GM12878 (cell line): ENCODE measurements at regions not wholly inside any gene's neighbourhood (a gene's known extent, or its start where the extent isn't known, plus 50 kb on each side); places are given as distances from the start of the nearest gene placed in this dataset.

ENCODE experiments used
- ATAC-seq: fragments of 200-7000 bp; cut with Tn5 transposase; 3 replicates; pipeline ENCODE4 v1.9.1; 2020; ENCODE audit warnings: mild to moderate bottlenecking, moderate library complexity
- BruUV-seq: library from RNA; stranded (reverse); fragments of 400-500 nt; replicated peaks from 2 replicates; lab custom pipeline; 2021; lab: Mats Ljungman, UMichigan
- CTCF ChIA-PET: fragments of 300-600 bp; sonication (Branson Sonifier 250); formaldehyde crosslinking; extraction: SDS; loops from one replicate; lab custom pipeline; 2021; ENCODE audit warnings: inconsistent platforms; lab: Yijun Ruan, JAX
- POLR2A ChIA-PET: fragments of 350-600 bp; formaldehyde crosslinking; extraction: SDS; loops from one replicate; lab custom pipeline; 2021; ENCODE audit warnings: inconsistent platforms; lab: Charles Lee
- RAD21 ChIA-PET: fragments of 300-600 bp; sonication (Branson Sonifier 250); formaldehyde crosslinking; loops from one replicate; lab custom pipeline; 2023; ENCODE audit warnings: antibody characterized with exemption; ENCODE audit not compliant: unreplicated experiment; lab: Charles Lee
- SMC1A ChIA-PET: fragments of 300-600 bp; sonication (Branson Sonifier 250); formaldehyde crosslinking; loops from one replicate; lab custom pipeline; 2023; ENCODE audit not compliant: unreplicated experiment, uncharacterized antibody; lab: Charles Lee
- DNase-seq: peaks from one replicate; pipeline ENCODE4 v3.0.0-alpha.2; 2011; ENCODE audit warnings: low read depth, low spot score
- FAIRE-seq: peaks from 3 replicates; lab custom pipeline; 2011; peaks lifted over from hg19 to GRCh38; lab: Jason Lieb, UNC
- H2AFZ ChIP-seq: 2 replicates; pipeline ENCODE4 v1.6.0; 2011; ENCODE audit warnings: low read depth, low read length, control low read depth; ENCODE audit not compliant: control insufficient read depth
- H3K27ac ChIP-seq: 2 replicates; pipeline ENCODE4 v1.5.1; 2011; ENCODE audit warnings: control low read depth; ENCODE audit not compliant: control insufficient read depth, insufficient read depth
- H3K27me3 ChIP-seq, 2 experiments: replicated peaks in 1 of 2; 2 replicates each; pipeline versions ENCODE4 v1.6.0 to v1.6.1; 2011; ENCODE audit warnings: low read length in 1 of 2; ENCODE audit not compliant: control insufficient read depth in 2 of 2, insufficient read depth in 2 of 2
- H3K36me3 ChIP-seq, 2 experiments: 2 replicates each; pipeline ENCODE4 v1.5.1; 2011; ENCODE audit warnings: low read length in 1 of 2; ENCODE audit not compliant: control insufficient read depth in 2 of 2, insufficient read depth in 2 of 2
- H3K4me1 ChIP-seq: 2 replicates; pipeline ENCODE4 v1.6.1; 2011; ENCODE audit warnings: mild to moderate bottlenecking, low read length, moderate library complexity, mixed read lengths; ENCODE audit not compliant: control insufficient read depth, insufficient read depth
- H3K4me2 ChIP-seq: 2 replicates; pipeline ENCODE4 v1.6.0; 2011; ENCODE audit warnings: control low read depth; ENCODE audit not compliant: control insufficient read depth, insufficient read depth
- H3K4me3 ChIP-seq: fragments of 200-600 bp; sonication (generic); 2 replicates; pipeline ENCODE4 v1.5.1; 2016
- H3K79me2 ChIP-seq: 2 replicates; pipeline ENCODE4 v1.6.0; 2011; ENCODE audit warnings: low read length; ENCODE audit not compliant: control insufficient read depth, insufficient read depth
- H3K9ac ChIP-seq: 2 replicates; pipeline ENCODE4 v1.8.0; 2011; ENCODE audit warnings: low read length, control low read depth, mixed read lengths; ENCODE audit not compliant: control insufficient read depth, insufficient read depth
- H3K9me3 ChIP-seq: replicated peaks from 3 replicates; pipeline ENCODE4 v1.5.1; 2011; ENCODE audit warnings: mild to moderate bottlenecking, low read length; ENCODE audit not compliant: control insufficient read depth, insufficient read depth
- H4K20me1 ChIP-seq: 2 replicates; pipeline ENCODE4 v1.6.0; 2011; ENCODE audit not compliant: control insufficient read depth, insufficient read depth
- ASH2L ChIP-seq: fragments of 300-600, 200-600 bp; sonication (generic); IDR thresholded peaks from 2 replicates; pipeline ENCODE4 v1.6.1; 2017; ENCODE audit warnings: low read depth, mild to moderate bottlenecking, borderline replicate concordance
- CBFB ChIP-seq: IDR thresholded peaks from 2 replicates; pipeline ENCODE4 v1.6.1; 2016; ENCODE audit warnings: antibody characterized with exemption, low read depth
- CBX5 ChIP-seq: sonication (generic); IDR thresholded peaks from 2 replicates; pipeline ENCODE4 v1.6.1; 2016; ENCODE audit warnings: low read depth, moderate library complexity, mild to moderate bottlenecking, inconsistent platforms
- CREB1 ChIP-seq: IDR thresholded peaks from 2 replicates; pipeline ENCODE4 v1.6.1; 2012; ENCODE audit warnings: low read depth, mild to moderate bottlenecking, inconsistent platforms
- GABPA ChIP-seq: IDR thresholded peaks from 2 replicates; pipeline ENCODE4 v1.6.1; 2014; ENCODE audit warnings: antibody characterized with exemption, low read depth, mild to moderate bottlenecking, inconsistent platforms
- HDAC2 ChIP-seq: fragments of 200-600 bp; sonication (generic); IDR thresholded peaks from 2 replicates; pipeline ENCODE4 v1.6.1; 2017
- POLR2A ChIP-seq: IDR thresholded peaks from 2 replicates; pipeline ENCODE4 v1.6.1; 2011; ENCODE audit warnings: low read depth, mild to moderate bottlenecking, low read length
- RCOR1 ChIP-seq: conservative IDR thresholded peaks from 2 replicates; pipeline ENCODE4 v1.6.1; 2012; ENCODE audit warnings: low read depth, low read length, improper control_type of control experiment
- SIX5 ChIP-seq: IDR thresholded peaks from 2 replicates; pipeline ENCODE4 v1.6.1; 2011; ENCODE audit warnings: mild to moderate bottlenecking, low read depth, low read length, moderate library complexity; ENCODE audit not compliant: severe bottlenecking
- SUPT20H ChIP-seq: IDR thresholded peaks from 2 replicates; pipeline ENCODE4 v1.6.1; 2011; ENCODE audit warnings: low read depth, mild to moderate bottlenecking, low read length, moderate library complexity, borderline replicate concordance; ENCODE audit not compliant: control insufficient read depth
- WGBS: methylation state at CpG from one replicate; pipeline ENCODE4 v1.1.6; 2016; ENCODE audit warnings: low lambda C conversion rate; ENCODE audit not compliant: insufficient replicate concordance, insufficient coverage; ENCODE audit errors: missing lambda C conversion rate; 5-methylcytosine and 5-hydroxymethylcytosine counted together
- in situ Hi-C: fragments of 300-500 bp; cut with MboI; formaldehyde crosslinking; loops from 9 replicates; pipeline ENCODE4 v1.14.3; 2018; ENCODE audit warnings: mixed read lengths
- intact Hi-C: fragments of 100-400 bp; cut with micrococcal nuclease; formaldehyde crosslinking; loops from one replicate; pipeline ENCODE4 v1.14.2; 2022; ENCODE audit not compliant: unreplicated experiment

- no TSS peak for BruUV-seq
- no peaks in the 10 kb centered on the region for H3K9me3 ChIP-seq
- SMC1A ChIA-PET = interaction anchor here (1.5 to 2.4 kb wide), 2 partner anchors 9 to 16 kb away, joined by 3 to 8 read pairs; no protein-coding TSS in a partner anchor
- no peak for TF ChIP-seq RCOR1
- TF ChIP-seq CBX5 = no peak
- TF ChIP-seq CBFB = no peak
- no peak for TF ChIP-seq CREB1
- no peak for TF ChIP-seq GABPA
- TF ChIP-seq ASH2L = no peak
- no peak for TF ChIP-seq HDAC2
- no peak for TF ChIP-seq SIX5
- TF ChIP-seq SUPT20H = no peak
- TF ChIP-seq POLR2A = no peak
- TF ChIP-seq, all 136 proteins: peak for 0
- no peak overlapping the region for H2AFZ ChIP-seq
- intact Hi-C loops = no loop called here
- no peaks in the 10 kb centered on the region; a peak in 1 of 4 replicates for H3K27me3 ChIP-seq
- 50% methylated on average over 3 of the region's 3 CpGs for WGBS
- CTCF ChIA-PET = interaction anchor here (0.9 to 1.1 kb wide), 2 partner anchors 16 to 18 kb away, joined by 3 to 4 read pairs; no protein-coding TSS in a partner anchor
- in situ Hi-C loops = no loop called here
- no peak for FAIRE-seq
- H3K79me2 ChIP-seq = no peaks in the 10 kb centered on the region
- H3K4me1 ChIP-seq = no peaks in the 10 kb centered on the region
- POLR2A ChIA-PET = no interaction called here
- no peak for DNase-seq
- RAD21 ChIA-PET = no interaction called here
- no peak overlapping the region for H3K4me3 ChIP-seq
- H3K9ac ChIP-seq = no peak overlapping the region
- no peak overlapping the region for H3K4me2 ChIP-seq
- H3K27ac ChIP-seq = no peak overlapping the region
- H4K20me1 ChIP-seq = no peaks in the 10 kb centered on the region
- H3K36me3 ChIP-seq = no peaks in the 10 kb centered on the region
- ATAC-seq = no peak
Observed at GRCh38 chr14:36052681-36053080, 123.8 kb downstream of the PTCSC3 start.
